ENCODE measurements at regions not wholly inside any gene's neighbourhood (a gene's known extent, or its start where the extent isn't known, plus 50 kb on each side); places are given as distances from the start of the nearest gene placed in this dataset.
"Not testable (repeated sequence)": the region's sequence is repeated elsewhere in the genome, so short reads cannot be mapped to it uniquely, and the experiment has no call there.

- no peak for DNase-seq
These were observed 51.5 kb upstream of the MAP3K1 start for GRCh38 chr5:56763711-56764466.

GRCh38 chr5:56763182-56763581 lies 52.2 kb upstream of the MAP3K1 start:
- DNase-seq = no peak

- no peak for DNase-seq
These were observed 54.0 kb upstream of the MAP3K1 start for GRCh38 chr5:56761151-56761885.

GRCh38 chr5:56760723-56761122 lies 54.6 kb upstream of the MAP3K1 start:
- no peak for DNase-seq

GRCh38 chr5:56759521-56760216 lies 55.7 kb upstream of the MAP3K1 start:
- DNase-seq = no peak

- no peak for DNase-seq
These were observed 58.3 kb upstream of the MAP3K1 start for GRCh38 chr5:56757077-56757476.

- no peak for DNase-seq
These were observed 60.3 kb upstream of the MAP3K1 start for GRCh38 chr5:56755036-56755555.

- DNase-seq = not testable (repeated sequence)
These were observed 61.8 kb upstream of the MAP3K1 start for GRCh38 chr5:56753588-56753987.

GRCh38 chr5:56751572-56752313 lies 63.6 kb upstream of the MAP3K1 start:
- no peak for DNase-seq

GRCh38 chr5:56749842-56750241 lies 65.5 kb upstream of the MAP3K1 start:
- no peak for DNase-seq

- no peak for DNase-seq
These were observed 68.6 kb upstream of the MAP3K1 start for GRCh38 chr5:56746553-56747339.

- no peak for DNase-seq
These were observed 69.5 kb upstream of the MAP3K1 start for GRCh38 chr5:56745864-56746263.

- no peak for DNase-seq
These were observed 74.5 kb upstream of the MAP3K1 start for GRCh38 chr5:56740868-56741267.

- DNase-seq = no peak
These were observed 75.4 kb upstream of the MAP3K1 start for GRCh38 chr5:56739990-56740389.

GRCh38 chr5:56737951-56738606 lies 77.3 kb upstream of the MAP3K1 start:
- DNase-seq = no peak

GRCh38 chr5:56737002-56737621 lies 78.2 kb upstream of the MAP3K1 start:
- no peak for DNase-seq

- DNase-seq = no peak
These were observed 79.3 kb upstream of the MAP3K1 start for GRCh38 chr5:56735849-56736641.

- DNase-seq = no peak
These were observed 81.2 kb upstream of the MAP3K1 start for GRCh38 chr5:56734091-56734694.

- no peak for DNase-seq
These were observed 81.8 kb upstream of the MAP3K1 start for GRCh38 chr5:56733580-56733979.

- DNase-seq = no peak
These were observed 83.2 kb upstream of the MAP3K1 start for GRCh38 chr5:56732121-56732520.
